K562 (cell line): ENCODE measurements at regions not wholly inside any gene's neighbourhood (a gene's known extent, or its start where the extent isn't known, plus 50 kb on each side); places are given as distances from the start of the nearest gene placed in this dataset.

Experiments used
- ELF4 ChIP-seq: fragments of 450-650 bp; formaldehyde crosslinking; IDR thresholded peaks from 2 replicates; pipeline ENCODE4 v1.4.0; 2022; ENCODE audit warnings: missing genetic modification characterization
- NR2F6 ChIP-seq: fragments of 450-650 bp; formaldehyde crosslinking; IDR thresholded peaks from 2 replicates; pipeline ENCODE4 v1.4.0; 2020; ENCODE audit warnings: mild to moderate bottlenecking
- RBM34 ChIP-seq: fragments of 200-400 bp; formaldehyde crosslinking; IDR thresholded peaks from 2 replicates; pipeline ENCODE4 v1.6.1; 2018; ENCODE audit warnings: low read length, borderline replicate concordance; ENCODE audit not compliant: insufficient read depth
- ZBTB7A ChIP-seq: IDR thresholded peaks from 2 replicates; pipeline ENCODE4 v1.6.1; 2011; ENCODE audit warnings: low read depth, mild to moderate bottlenecking, low read length, moderate library complexity, borderline replicate concordance; ENCODE audit not compliant: control insufficient read depth
- ZNF347 ChIP-seq: fragments of 450-650 bp; formaldehyde crosslinking; IDR thresholded peaks from 2 replicates; pipeline ENCODE4 v1.4.0; 2020; ENCODE audit warnings: low read depth, mild to moderate bottlenecking, moderate library complexity
- TF ChIP-seq, protein P1 (sequence below): fragments of 250-450 bp; sonication (Bioruptor Pico); IDR thresholded peaks from 2 replicates; pipeline ENCODE4 v1.8.0; 2022; ENCODE audit warnings: inconsistent platforms
- TF ChIP-seq, protein P2 (sequence below): sonication (generic); formaldehyde crosslinking; IDR thresholded peaks from 2 replicates; pipeline ENCODE4 v1.8.0; 2022; ENCODE audit warnings: mild to moderate bottlenecking, missing genetic modification reagents, borderline replicate concordance
- TF ChIP-seq, protein P3 (sequence below), 2 experiments: fragments of 450-650 bp; formaldehyde crosslinking in 1 of 2; IDR thresholded peaks; 2 replicates each; pipeline versions ENCODE4 v1.4.0 to v1.6.1; 2014 to 2020; ENCODE audit warnings: mild to moderate bottlenecking in 2 of 2, borderline replicate concordance in 1 of 2, low read depth in 1 of 2
- TF ChIP-seq, protein P4 (sequence below): fragments of 450-650 bp; formaldehyde crosslinking; IDR thresholded peaks from 2 replicates; pipeline ENCODE4 v1.4.0; 2022; ENCODE audit warnings: mild to moderate bottlenecking, moderate library complexity
- TF ChIP-seq, protein P5 (sequence below), 3 experiments: IDR thresholded peaks in 2 of 3; conservative IDR thresholded peaks in 1 of 3; 2 replicates each; pipeline ENCODE4 v1.5.1; 2011 to 2012; ENCODE audit warnings: low read length in 3 of 3, mild to moderate bottlenecking in 3 of 3, control low read depth in 2 of 3, improper control_type of control experiment in 1 of 3, inconsistent platforms in 1 of 3, low read depth in 1 of 3, mixed read lengths in 1 of 3, moderate library complexity in 1 of 3; ENCODE audit not compliant: insufficient read depth in 2 of 3

DNA sequence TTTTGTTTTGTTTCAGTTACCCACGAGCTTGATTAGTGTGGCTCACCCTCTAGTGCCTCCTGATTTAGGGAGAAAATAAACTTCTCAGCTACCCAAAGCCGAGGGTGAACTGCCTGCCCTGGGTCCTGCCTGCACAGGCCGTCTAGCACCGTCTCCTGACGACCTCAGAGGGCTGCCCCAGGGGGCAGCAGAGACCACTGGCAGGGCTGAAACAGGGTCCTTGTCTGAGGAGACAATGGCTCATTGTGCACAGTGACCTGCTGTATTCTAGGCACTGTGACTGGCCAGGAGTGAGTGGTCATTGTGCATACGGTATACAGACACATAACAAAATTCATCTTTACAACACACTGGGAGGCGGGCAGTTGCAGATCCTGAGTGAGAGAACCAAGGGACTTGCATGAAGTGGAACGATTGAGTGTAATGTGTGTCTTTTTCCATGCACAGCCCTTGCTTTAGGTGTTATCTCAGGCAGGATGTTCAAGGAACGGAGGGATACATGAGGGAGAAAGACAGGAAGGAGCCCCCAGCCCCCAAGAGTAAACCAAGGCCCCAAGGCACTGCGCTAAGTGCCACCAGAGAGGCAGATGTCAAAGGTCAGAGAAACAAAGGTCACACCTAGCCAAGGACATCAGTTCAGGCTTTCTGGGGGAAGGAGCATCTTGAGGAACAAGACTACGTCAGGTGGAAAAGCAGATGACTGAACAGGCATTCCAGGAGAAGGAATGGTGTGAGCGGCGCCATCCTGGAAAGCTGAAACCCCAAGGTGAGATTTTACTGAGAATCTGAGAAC lies 421.3 kb downstream of the LPIN1 start (continued):
- TF ChIP-seq, protein P1, sequence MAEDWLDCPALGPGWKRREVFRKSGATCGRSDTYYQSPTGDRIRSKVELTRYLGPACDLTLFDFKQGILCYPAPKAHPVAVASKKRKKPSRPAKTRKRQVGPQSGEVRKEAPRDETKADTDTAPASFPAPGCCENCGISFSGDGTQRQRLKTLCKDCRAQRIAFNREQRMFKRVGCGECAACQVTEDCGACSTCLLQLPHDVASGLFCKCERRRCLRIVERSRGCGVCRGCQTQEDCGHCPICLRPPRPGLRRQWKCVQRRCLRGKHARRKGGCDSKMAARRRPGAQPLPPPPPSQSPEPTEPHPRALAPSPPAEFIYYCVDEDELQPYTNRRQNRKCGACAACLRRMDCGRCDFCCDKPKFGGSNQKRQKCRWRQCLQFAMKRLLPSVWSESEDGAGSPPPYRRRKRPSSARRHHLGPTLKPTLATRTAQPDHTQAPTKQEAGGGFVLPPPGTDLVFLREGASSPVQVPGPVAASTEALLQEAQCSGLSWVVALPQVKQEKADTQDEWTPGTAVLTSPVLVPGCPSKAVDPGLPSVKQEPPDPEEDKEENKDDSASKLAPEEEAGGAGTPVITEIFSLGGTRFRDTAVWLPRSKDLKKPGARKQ (CRISPR knock-in tag) = no peak
- TF ChIP-seq RBM34 (no peak), ZBTB7A (no peak), NR2F6 (CRISPR knock-in tag) (no peak), ZNF347 (CRISPR knock-in tag) (no peak), ELF4 (CRISPR knock-in tag) (no peak)
- TF ChIP-seq, protein P2, sequence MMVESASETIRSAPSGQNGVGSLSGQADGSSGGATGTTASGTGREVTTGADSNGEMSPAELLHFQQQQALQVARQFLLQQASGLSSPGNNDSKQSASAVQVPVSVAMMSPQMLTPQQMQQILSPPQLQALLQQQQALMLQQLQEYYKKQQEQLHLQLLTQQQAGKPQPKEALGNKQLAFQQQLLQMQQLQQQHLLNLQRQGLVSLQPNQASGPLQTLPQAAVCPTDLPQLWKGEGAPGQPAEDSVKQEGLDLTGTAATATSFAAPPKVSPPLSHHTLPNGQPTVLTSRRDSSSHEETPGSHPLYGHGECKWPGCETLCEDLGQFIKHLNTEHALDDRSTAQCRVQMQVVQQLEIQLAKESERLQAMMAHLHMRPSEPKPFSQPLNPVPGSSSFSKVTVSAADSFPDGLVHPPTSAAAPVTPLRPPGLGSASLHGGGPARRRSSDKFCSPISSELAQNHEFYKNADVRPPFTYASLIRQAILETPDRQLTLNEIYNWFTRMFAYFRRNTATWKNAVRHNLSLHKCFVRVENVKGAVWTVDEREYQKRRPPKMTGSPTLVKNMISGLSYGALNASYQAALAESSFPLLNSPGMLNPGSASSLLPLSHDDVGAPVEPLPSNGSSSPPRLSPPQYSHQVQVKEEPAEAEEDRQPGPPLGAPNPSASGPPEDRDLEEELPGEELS = no peak
- TF ChIP-seq, protein P3, sequence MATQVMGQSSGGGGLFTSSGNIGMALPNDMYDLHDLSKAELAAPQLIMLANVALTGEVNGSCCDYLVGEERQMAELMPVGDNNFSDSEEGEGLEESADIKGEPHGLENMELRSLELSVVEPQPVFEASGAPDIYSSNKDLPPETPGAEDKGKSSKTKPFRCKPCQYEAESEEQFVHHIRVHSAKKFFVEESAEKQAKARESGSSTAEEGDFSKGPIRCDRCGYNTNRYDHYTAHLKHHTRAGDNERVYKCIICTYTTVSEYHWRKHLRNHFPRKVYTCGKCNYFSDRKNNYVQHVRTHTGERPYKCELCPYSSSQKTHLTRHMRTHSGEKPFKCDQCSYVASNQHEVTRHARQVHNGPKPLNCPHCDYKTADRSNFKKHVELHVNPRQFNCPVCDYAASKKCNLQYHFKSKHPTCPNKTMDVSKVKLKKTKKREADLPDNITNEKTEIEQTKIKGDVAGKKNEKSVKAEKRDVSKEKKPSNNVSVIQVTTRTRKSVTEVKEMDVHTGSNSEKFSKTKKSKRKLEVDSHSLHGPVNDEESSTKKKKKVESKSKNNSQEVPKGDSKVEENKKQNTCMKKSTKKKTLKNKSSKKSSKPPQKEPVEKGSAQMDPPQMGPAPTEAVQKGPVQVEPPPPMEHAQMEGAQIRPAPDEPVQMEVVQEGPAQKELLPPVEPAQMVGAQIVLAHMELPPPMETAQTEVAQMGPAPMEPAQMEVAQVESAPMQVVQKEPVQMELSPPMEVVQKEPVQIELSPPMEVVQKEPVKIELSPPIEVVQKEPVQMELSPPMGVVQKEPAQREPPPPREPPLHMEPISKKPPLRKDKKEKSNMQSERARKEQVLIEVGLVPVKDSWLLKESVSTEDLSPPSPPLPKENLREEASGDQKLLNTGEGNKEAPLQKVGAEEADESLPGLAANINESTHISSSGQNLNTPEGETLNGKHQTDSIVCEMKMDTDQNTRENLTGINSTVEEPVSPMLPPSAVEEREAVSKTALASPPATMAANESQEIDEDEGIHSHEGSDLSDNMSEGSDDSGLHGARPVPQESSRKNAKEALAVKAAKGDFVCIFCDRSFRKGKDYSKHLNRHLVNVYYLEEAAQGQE (IDR thresholded peaks at IDR 0.05; ENCODE audit: borderline replicate concordance) = peak; percentile 79
- TF ChIP-seq, protein P3 (CRISPR knock-in tag; IDR thresholded peaks at IDR 0.05; ENCODE audit: low read depth) = no peak
- TF ChIP-seq, protein P4, sequence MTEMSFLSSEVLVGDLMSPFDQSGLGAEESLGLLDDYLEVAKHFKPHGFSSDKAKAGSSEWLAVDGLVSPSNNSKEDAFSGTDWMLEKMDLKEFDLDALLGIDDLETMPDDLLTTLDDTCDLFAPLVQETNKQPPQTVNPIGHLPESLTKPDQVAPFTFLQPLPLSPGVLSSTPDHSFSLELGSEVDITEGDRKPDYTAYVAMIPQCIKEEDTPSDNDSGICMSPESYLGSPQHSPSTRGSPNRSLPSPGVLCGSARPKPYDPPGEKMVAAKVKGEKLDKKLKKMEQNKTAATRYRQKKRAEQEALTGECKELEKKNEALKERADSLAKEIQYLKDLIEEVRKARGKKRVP = no peak
- TF ChIP-seq, protein P5, sequence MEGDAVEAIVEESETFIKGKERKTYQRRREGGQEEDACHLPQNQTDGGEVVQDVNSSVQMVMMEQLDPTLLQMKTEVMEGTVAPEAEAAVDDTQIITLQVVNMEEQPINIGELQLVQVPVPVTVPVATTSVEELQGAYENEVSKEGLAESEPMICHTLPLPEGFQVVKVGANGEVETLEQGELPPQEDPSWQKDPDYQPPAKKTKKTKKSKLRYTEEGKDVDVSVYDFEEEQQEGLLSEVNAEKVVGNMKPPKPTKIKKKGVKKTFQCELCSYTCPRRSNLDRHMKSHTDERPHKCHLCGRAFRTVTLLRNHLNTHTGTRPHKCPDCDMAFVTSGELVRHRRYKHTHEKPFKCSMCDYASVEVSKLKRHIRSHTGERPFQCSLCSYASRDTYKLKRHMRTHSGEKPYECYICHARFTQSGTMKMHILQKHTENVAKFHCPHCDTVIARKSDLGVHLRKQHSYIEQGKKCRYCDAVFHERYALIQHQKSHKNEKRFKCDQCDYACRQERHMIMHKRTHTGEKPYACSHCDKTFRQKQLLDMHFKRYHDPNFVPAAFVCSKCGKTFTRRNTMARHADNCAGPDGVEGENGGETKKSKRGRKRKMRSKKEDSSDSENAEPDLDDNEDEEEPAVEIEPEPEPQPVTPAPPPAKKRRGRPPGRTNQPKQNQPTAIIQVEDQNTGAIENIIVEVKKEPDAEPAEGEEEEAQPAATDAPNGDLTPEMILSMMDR (IDR thresholded peaks at IDR 0.05 in 2 of 3, conservative IDR thresholded peaks at IDR 0.05 in 1 of 3; ENCODE audit: insufficient read depth in 2 of 3, low read depth in 1 of 3, low read length in 3 of 3) = peak; percentile 67 to 68 (median 68)
